Left lung (tissue), 4 donors: ENCODE measurements at regions not wholly inside any gene's neighbourhood (a gene's known extent, or its start where the extent isn't known, plus 50 kb on each side); places are given as distances from the start of the nearest gene placed in this dataset.
A peak's percentile ranks its signal among the peaks of the same experiment; 100 is the strongest.
"Not testable (repeated sequence)": the region's sequence is repeated elsewhere in the genome, so short reads cannot be mapped to it uniquely, and the experiment has no call there.

Experiments used
- ATAC-seq: fragments of 200-7000 bp; cut with Tn5 transposase; one replicate; pipeline ENCODE4 v1.9.1; 2020; ENCODE audit warnings: moderate library complexity
- DNase-seq, 4 donors: peaks; one replicate each; pipeline ENCODE4 v3.0.0-alpha.2; 2013 to 2020
- H3K27ac ChIP-seq, 2 donors: fragments of 200-600 bp; sonication (generic) in 1 of 2; one replicate each; pipeline versions ENCODE4 v1.5.0 to v1.8.0; 2020 to 2021
- H3K27me3 ChIP-seq, 2 donors: fragments of 200-600 bp; sonication (generic) in 1 of 2; one replicate each; pipeline versions ENCODE4 v1.5.0 to v1.8.0; 2020 to 2021
- H3K36me3 ChIP-seq, 2 donors: fragments of 200-600 bp; sonication (generic) in 1 of 2; one replicate each; pipeline versions ENCODE4 v1.5.0 to v1.8.0; 2020 to 2021
- H3K4me1 ChIP-seq, 2 donors: fragments of 200-600 bp; one replicate each; pipeline ENCODE4 v1.8.0; 2021
- H3K4me3 ChIP-seq, 2 donors: fragments of 200-600 bp; sonication (generic) in 1 of 2; one replicate each; pipeline versions ENCODE4 v1.5.0 to v1.8.0; 2020 to 2021; ENCODE audit warnings: mild to moderate bottlenecking in 1 of 2
- H3K9me3 ChIP-seq, 2 donors: fragments of 200-600 bp; sonication (generic) in 1 of 2; one replicate each; pipeline versions ENCODE4 v1.5.0 to v1.8.0; 2020 to 2021
- intact Hi-C, 2 donors: fragments of 100-400 bp; cut with DNase I; formaldehyde crosslinking; loops; one replicate each; pipeline versions ENCODE4 v1.11.2 to v1.14.2; 2022
- TF ChIP-seq, protein P1 (sequence below), 2 donors: fragments of 200-600 bp; sonication (generic) in 1 of 2; IDR thresholded peaks; one replicate each; pipeline versions ENCODE4 v1.5.0 to v1.8.0; 2021; ENCODE audit warnings: antibody characterized with exemption in 2 of 2
- donor health status: DM: no; HTN: yes; CAD: no.
- donor health status: DM: no; HTN: no; CAD: no.

DNA sequence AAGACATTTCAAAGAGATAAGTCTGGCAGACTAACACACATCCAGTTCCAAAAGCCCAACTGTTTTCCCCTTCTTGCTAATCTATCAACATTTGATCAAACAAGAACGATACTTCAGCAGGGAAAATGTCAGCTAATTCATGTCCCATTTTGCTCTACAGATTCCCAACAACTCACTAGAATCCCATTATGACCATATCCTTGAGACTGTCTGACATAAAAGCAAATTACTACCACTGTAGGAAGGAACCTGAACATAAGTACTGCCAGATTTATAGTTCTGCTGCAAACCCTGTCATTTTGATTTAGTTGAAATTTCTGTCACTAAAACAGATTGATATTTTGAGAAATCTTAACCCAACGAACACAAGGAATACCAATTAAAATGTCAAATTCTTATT is 193.0 kb upstream of the REG3G start:
- no peak for DNase-seq
- Histone ChIP-seq H3K36me3 (no peaks in the 10 kb centered on the region), H3K27ac (no peak overlapping the region), H3K4me3 (no peak overlapping the region), H3K9me3 (no peaks in the 10 kb centered on the region), H3K27me3 (no peaks in the 10 kb centered on the region), H3K4me1 (no peaks in the 10 kb centered on the region)
- intact Hi-C loops: no loop called here
- ATAC-seq: no peak
- TF ChIP-seq, protein P1, sequence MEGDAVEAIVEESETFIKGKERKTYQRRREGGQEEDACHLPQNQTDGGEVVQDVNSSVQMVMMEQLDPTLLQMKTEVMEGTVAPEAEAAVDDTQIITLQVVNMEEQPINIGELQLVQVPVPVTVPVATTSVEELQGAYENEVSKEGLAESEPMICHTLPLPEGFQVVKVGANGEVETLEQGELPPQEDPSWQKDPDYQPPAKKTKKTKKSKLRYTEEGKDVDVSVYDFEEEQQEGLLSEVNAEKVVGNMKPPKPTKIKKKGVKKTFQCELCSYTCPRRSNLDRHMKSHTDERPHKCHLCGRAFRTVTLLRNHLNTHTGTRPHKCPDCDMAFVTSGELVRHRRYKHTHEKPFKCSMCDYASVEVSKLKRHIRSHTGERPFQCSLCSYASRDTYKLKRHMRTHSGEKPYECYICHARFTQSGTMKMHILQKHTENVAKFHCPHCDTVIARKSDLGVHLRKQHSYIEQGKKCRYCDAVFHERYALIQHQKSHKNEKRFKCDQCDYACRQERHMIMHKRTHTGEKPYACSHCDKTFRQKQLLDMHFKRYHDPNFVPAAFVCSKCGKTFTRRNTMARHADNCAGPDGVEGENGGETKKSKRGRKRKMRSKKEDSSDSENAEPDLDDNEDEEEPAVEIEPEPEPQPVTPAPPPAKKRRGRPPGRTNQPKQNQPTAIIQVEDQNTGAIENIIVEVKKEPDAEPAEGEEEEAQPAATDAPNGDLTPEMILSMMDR (IDR thresholded peaks at IDR 0.05): no peak

DNA sequence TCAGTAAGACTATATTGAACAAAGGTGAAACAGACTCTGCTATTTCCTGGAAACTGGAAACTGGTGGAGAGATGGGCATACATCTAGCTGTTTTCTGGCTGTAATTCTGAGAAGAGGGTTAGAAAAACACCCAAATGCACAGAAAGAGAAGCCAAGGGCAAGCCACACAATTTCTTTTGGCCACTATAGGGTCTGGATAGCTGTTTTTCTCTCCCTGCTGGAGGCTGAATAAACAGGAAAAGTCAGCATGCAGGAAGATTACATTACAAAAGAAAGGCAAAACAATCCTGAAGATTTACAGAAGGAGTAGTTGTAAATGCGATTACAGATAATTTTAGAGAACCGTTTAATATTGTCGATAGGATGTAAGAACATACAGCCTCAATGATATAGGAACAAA is 186.2 kb upstream of the REG3G start:
- Histone ChIP-seq H3K36me3 (no peaks in the 10 kb centered on the region), H3K4me1 (no peaks in the 10 kb centered on the region), H3K27ac (no peak overlapping the region), H3K9me3 (no peaks in the 10 kb centered on the region), H3K4me3 (no peak overlapping the region), H3K27me3 (no peaks in the 10 kb centered on the region)
- DNase-seq (no peak), ATAC-seq (no peak)
- TF ChIP-seq, protein P1 (IDR thresholded peaks at IDR 0.05): no peak
- intact Hi-C loops: no loop called here

DNA sequence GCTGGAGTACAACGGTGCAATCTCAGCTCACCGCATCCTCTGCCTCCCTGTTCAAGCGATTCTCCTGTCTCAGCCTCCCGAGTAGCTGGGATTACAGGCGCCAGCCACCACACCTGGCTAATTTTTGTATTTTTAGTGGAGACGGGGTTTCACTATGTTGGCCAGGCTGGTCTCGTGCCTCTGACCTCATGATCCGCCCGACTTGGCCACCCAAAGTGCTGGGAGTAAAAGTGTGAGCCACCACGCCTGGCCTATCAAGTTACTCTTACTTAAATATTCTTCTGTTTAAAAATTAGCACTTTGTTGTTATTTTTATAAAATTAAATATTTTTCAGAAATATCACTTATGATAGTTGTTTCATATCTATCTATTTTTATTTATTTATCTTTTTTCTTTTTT is 185.2 kb upstream of the REG3G start:
- intact Hi-C loops, ATAC-seq, H3K9me3 ChIP-seq, H3K4me3 ChIP-seq, H3K4me1 ChIP-seq, H3K27me3 ChIP-seq, H3K27ac ChIP-seq, H3K36me3 ChIP-seq: not testable (repeated sequence)
- DNase-seq: peak in 1 of 4 donors; percentile 31

DNA sequence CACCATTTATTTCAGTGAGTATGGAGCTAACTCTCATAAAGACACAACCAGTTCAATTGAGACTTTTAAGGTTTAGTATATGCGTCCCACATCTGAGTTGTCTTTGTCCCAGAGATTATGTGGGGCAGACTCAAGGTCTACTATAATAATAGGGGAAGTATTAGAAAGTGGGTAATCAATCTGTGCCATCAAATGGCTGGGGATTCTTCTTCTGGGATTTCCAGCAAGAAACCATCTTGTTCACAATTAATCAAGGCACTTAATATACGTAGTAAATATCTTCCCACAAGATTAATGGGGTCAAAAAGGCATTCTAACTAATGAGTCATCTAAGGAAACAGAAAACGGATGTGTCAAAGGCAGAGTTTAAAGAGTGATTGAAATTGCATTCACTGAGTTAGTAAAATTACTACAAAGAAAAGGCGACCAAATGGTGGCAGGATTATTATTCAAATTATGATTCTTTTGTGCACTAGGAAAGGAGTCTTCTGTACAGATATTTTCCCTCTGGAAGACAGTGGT is 179.8 kb upstream of the REG3G start:
- H3K27me3 ChIP-seq: no peaks in the 10 kb centered on the region
- no peak overlapping the region for H3K27ac ChIP-seq
- H3K9me3 ChIP-seq: no peaks in the 10 kb centered on the region
- ATAC-seq (no peak), DNase-seq (no peak)
- TF ChIP-seq, protein P1 (IDR thresholded peaks at IDR 0.05): no peak
- H3K4me3 ChIP-seq: no peak overlapping the region
- no peaks in the 10 kb centered on the region for H3K4me1 ChIP-seq
- no peaks in the 10 kb centered on the region for H3K36me3 ChIP-seq
- intact Hi-C loops: no loop called here

DNA sequence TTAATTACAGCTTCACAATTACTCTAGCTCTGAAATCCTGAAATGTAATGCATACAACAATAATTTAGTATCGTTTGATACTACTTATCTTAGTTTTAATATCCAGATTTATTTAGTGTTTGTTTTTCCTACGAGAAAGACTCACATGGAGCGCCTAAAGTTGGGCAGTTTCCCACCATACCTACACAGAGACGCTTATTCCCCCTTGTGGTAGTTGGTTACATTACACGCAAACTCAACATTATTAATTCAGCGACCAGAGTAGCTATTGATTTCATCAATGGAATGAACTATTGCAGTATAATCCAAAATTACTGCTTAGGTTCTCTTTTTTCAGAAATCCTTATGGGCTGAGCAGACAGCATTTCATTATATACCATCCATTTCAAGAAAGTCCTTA is 164.0 kb upstream of the REG3G start:
- H3K4me3 ChIP-seq: no peak overlapping the region
- H3K4me1 ChIP-seq: no peaks in the 10 kb centered on the region
- peak in 1 of 4 donors; percentile 1 for DNase-seq
- H3K27ac ChIP-seq: no peak overlapping the region
- ATAC-seq: no peak
- intact Hi-C loops: no loop called here
- no peaks in the 10 kb centered on the region for H3K27me3 ChIP-seq
- H3K9me3 ChIP-seq: no peaks in the 10 kb centered on the region
- H3K36me3 ChIP-seq: no peaks in the 10 kb centered on the region
- TF ChIP-seq, protein P1 (IDR thresholded peaks at IDR 0.05): peak in 1 of 2 donors; percentile 18

DNA sequence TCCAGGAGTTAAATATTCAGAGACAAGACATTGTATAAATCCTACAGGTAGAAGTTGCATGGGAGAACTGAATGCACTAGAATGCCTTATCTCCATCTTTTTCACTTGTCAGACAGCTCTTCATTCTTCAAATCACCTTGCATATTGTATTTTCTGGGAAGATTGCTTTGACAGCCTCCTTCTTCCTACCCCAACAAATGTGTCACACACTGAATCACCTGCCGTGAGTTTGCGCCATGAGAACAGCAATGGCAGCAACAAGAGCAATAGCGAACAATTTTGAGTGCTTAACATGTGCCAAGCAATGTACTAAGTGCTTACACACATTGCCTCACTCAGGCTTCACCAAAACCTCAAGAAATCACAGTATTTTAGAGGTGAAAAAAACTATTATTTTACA is 161.3 kb upstream of the REG3G start:
- DNase-seq (no peak), ATAC-seq (no peak)
- H3K36me3 ChIP-seq: no peaks in the 10 kb centered on the region
- intact Hi-C loops: no loop called here
- no peaks in the 10 kb centered on the region for H3K9me3 ChIP-seq
- H3K4me3 ChIP-seq: no peak overlapping the region
- H3K4me1 ChIP-seq: no peaks in the 10 kb centered on the region
- H3K27me3 ChIP-seq: no peaks in the 10 kb centered on the region
- no peak overlapping the region for H3K27ac ChIP-seq
- TF ChIP-seq, protein P1 (IDR thresholded peaks at IDR 0.05): no peak
